A673 (cell line): ENCODE measurements at regions not wholly inside any gene's neighbourhood (a gene's known extent, or its start where the extent isn't known, plus 50 kb on each side); places are given as distances from the start of the nearest gene placed in this dataset.

Experiments
- BruUV-seq: library from RNA; stranded (reverse); fragments of 400-500 nt; replicated peaks from 2 replicates; lab custom pipeline; 2021; lab: Mats Ljungman, UMichigan
- CTCF ChIA-PET: fragments of 300-600 bp; sonication (Branson Sonifier 250); formaldehyde crosslinking; loops from one replicate; lab custom pipeline; 2022; ENCODE audit warnings: antibody characterized with exemption; lab: Charles Lee
- POLR2A ChIA-PET: fragments of 300-600 bp; sonication (Branson Sonifier 250); formaldehyde crosslinking; loops from one replicate; lab custom pipeline; 2022; ENCODE audit warnings: antibody characterized with exemption; ENCODE audit not compliant: low non-redundant PET; lab: Charles Lee
- DNase-seq: peaks from one replicate; pipeline ENCODE4 v3.0.0-alpha.2; 2015; ENCODE audit warnings: low spot score
- H3K27ac ChIP-seq: fragments of 200-600 bp; sonication (generic); 2 replicates; pipeline ENCODE4 v1.5.1; 2016; ENCODE audit warnings: mixed run types, low read depth, mild to moderate bottlenecking, mixed read lengths, antibody characterized with exemption, low read length; ENCODE audit not compliant: poor library complexity, severe bottlenecking
- H3K27me3 ChIP-seq: fragments of 200-600 bp; sonication (generic); replicated peaks from 2 replicates; pipeline ENCODE4 v1.6.1; 2017; ENCODE audit warnings: mixed run types, low read depth, mild to moderate bottlenecking, mixed read lengths, antibody characterized with exemption, low read length; ENCODE audit not compliant: insufficient read depth, poor library complexity
- H3K36me3 ChIP-seq: fragments of 200-600 bp; sonication (generic); 2 replicates; pipeline ENCODE4 v1.6.1; 2016; ENCODE audit warnings: mixed run types, mild to moderate bottlenecking, mixed read lengths, antibody characterized with exemption, low read length; ENCODE audit not compliant: insufficient read depth, poor library complexity, severe bottlenecking
- H3K4me1 ChIP-seq: fragments of 200-600 bp; sonication (generic); 2 replicates; pipeline ENCODE4 v1.6.1; 2017; ENCODE audit warnings: mixed run types, mild to moderate bottlenecking, mixed read lengths, antibody characterized with exemption, low read length; ENCODE audit not compliant: insufficient read depth, poor library complexity, severe bottlenecking
- H3K4me3 ChIP-seq: fragments of 200-600 bp; sonication (generic); 2 replicates; pipeline ENCODE4 v1.5.1; 2016; ENCODE audit warnings: low read depth, mixed run types, mild to moderate bottlenecking, mixed read lengths, low read length; ENCODE audit not compliant: poor library complexity, severe bottlenecking
- H3K9me3 ChIP-seq: fragments of 200-600 bp; sonication (generic); 2 replicates; pipeline ENCODE4 v1.6.1; 2016; ENCODE audit warnings: mixed run types, low read depth, mild to moderate bottlenecking, mixed read lengths, antibody characterized with exemption, low read length; ENCODE audit not compliant: poor library complexity, severe bottlenecking
- CTCF ChIP-seq: fragments of 300-800, 200-600 bp; sonication (generic); conservative IDR thresholded peaks from 2 replicates; pipeline ENCODE4 v1.5.1; 2017; ENCODE audit warnings: low read depth, mild to moderate bottlenecking, antibody characterized with exemption, low read length, moderate library complexity, mixed read lengths
- EZH2 ChIP-seq: fragments of 200-600 bp; sonication (generic); IDR thresholded peaks from 2 replicates; pipeline ENCODE4 v1.6.1; 2017; ENCODE audit warnings: borderline replicate concordance, low read depth, mild to moderate bottlenecking, mixed read lengths, antibody characterized with exemption, low read length; ENCODE audit not compliant: poor library complexity, severe bottlenecking
- intact Hi-C: fragments of 100-400 bp; cut with micrococcal nuclease; formaldehyde crosslinking; loops from one replicate; pipeline ENCODE4 v1.10.0; 2022; ENCODE audit not compliant: unreplicated experiment

GRCh38 chr5:88594441-88594840, 288.5 kb downstream of the MEF2C start:
- no peak for DNase-seq
- H3K36me3 ChIP-seq = no peaks in the 10 kb centered on the region
- intact Hi-C loops = no loop called here
- POLR2A ChIA-PET = no interaction called here
- H3K27me3 ChIP-seq = no peaks in the 10 kb centered on the region
- no peaks in the 10 kb centered on the region for H3K4me1 ChIP-seq
- no peak overlapping the region for H3K4me3 ChIP-seq
- BruUV-seq = no TSS peak
- H3K27ac ChIP-seq = no peak overlapping the region
- no peak for TF ChIP-seq EZH2
- no peak for TF ChIP-seq CTCF
- no peaks in the 10 kb centered on the region for H3K9me3 ChIP-seq
- CTCF ChIA-PET = no interaction called here

GRCh38 chr5:88588609-88589008, 294.4 kb downstream of the MEF2C start:
- TF ChIP-seq CTCF (no peak), EZH2 (no peak)
- Histone ChIP-seq H3K9me3 (no peaks in the 10 kb centered on the region), H3K4me1 (no peaks in the 10 kb centered on the region), H3K4me3 (no peak overlapping the region), H3K27me3 (no peaks in the 10 kb centered on the region), H3K27ac (no peak overlapping the region), H3K36me3 (no peaks in the 10 kb centered on the region)
- intact Hi-C loops = loop anchor here (10.0 kb wide), 1 partner anchor 64 kb away; no protein-coding TSS in a partner anchor
- no peak for DNase-seq
- ChIA-PET POLR2A (no interaction called here), CTCF (no interaction called here)
- BruUV-seq = no TSS peak

- Histone ChIP-seq H3K27me3 (no peaks in the 10 kb centered on the region), H3K4me3 (no peak overlapping the region), H3K9me3 (no peaks in the 10 kb centered on the region), H3K4me1 (no peaks in the 10 kb centered on the region), H3K36me3 (no peaks in the 10 kb centered on the region), H3K27ac (no peak overlapping the region)
- intact Hi-C loops = loop anchor here (10.0 kb wide), 1 partner anchor 59 kb away; no protein-coding TSS in a partner anchor
- ChIA-PET CTCF (no interaction called here), POLR2A (no interaction called here)
- BruUV-seq = no TSS peak
- no peak for DNase-seq
- TF ChIP-seq CTCF (no peak), EZH2 (no peak)
These were observed 299.5 kb downstream of the MEF2C start for GRCh38 chr5:88583471-88583870.
